OCI-LY7 (cell line): ENCODE measurements at regions not wholly inside any gene's neighbourhood (a gene's known extent, or its start where the extent isn't known, plus 50 kb on each side); places are given as distances from the start of the nearest gene placed in this dataset.

ENCODE experiments used
- BruUV-seq: library from RNA; stranded (reverse); fragments of 400-500 nt; replicated peaks from 2 replicates; lab custom pipeline; 2021; lab: Mats Ljungman, UMichigan
- CTCF ChIA-PET: fragments of 300-600 bp; sonication (Branson Sonifier 250); formaldehyde crosslinking; loops from one replicate; lab custom pipeline; 2022; ENCODE audit warnings: antibody characterized with exemption; ENCODE audit not compliant: unreplicated experiment; lab: Charles Lee
- POLR2A ChIA-PET: fragments of 300-600 bp; sonication (Branson Sonifier 250); formaldehyde crosslinking; loops from one replicate; lab custom pipeline; 2022; ENCODE audit warnings: antibody characterized with exemption; lab: Charles Lee
- DNase-seq: peaks from one replicate; pipeline ENCODE4 v3.0.0-alpha.2; 2015; ENCODE audit warnings: low spot score
- H2AFZ ChIP-seq: fragments of 200-600 bp; sonication (generic), shearing (Covaris generic); 2 replicates; pipeline ENCODE4 v1.6.1; 2014; ENCODE audit warnings: mild to moderate bottlenecking, antibody characterized with exemption, low read length, moderate library complexity
- H3K27ac ChIP-seq: fragments of 200-600 bp; sonication (generic); 2 replicates; pipeline ENCODE4 v1.5.1; 2014; ENCODE audit warnings: mixed run types, low read depth, mild to moderate bottlenecking, moderate library complexity, low read length, inconsistent platforms; ENCODE audit not compliant: poor library complexity, severe bottlenecking
- H3K36me3 ChIP-seq: fragments of 200-600 bp; sonication (generic); 2 replicates; pipeline ENCODE4 v1.6.1; 2014; ENCODE audit warnings: mild to moderate bottlenecking, antibody characterized with exemption, low read length, moderate library complexity, mixed read lengths; ENCODE audit not compliant: insufficient read depth
- H3K4me1 ChIP-seq: fragments of 200-600 bp; sonication (generic); 2 replicates; pipeline ENCODE4 v1.5.1; 2014; ENCODE audit warnings: mild to moderate bottlenecking, low read length; ENCODE audit not compliant: insufficient read depth, poor library complexity, severe bottlenecking
- H3K4me2 ChIP-seq: fragments of 200-600 bp; sonication (generic); 2 replicates; pipeline ENCODE4 v1.6.1; 2014; ENCODE audit warnings: mild to moderate bottlenecking, low read length
- H3K4me3 ChIP-seq: fragments of 200-600 bp; sonication (generic); 2 replicates; pipeline ENCODE4 v1.5.1; 2014; ENCODE audit warnings: mild to moderate bottlenecking, low read depth, low read length; ENCODE audit not compliant: poor library complexity, severe bottlenecking
- H3K79me2 ChIP-seq: fragments of 200-600 bp; sonication (generic); 2 replicates; pipeline ENCODE4 v1.6.1; 2016; ENCODE audit warnings: low read depth, mild to moderate bottlenecking, low read length, moderate library complexity, mixed read lengths; ENCODE audit not compliant: insufficient read depth
- H3K9me2 ChIP-seq: fragments of 200-600 bp; sonication (generic); 2 replicates; pipeline ENCODE4 v1.6.1; 2016; ENCODE audit warnings: mild to moderate bottlenecking, low read length, mixed read lengths; ENCODE audit not compliant: insufficient read depth
- H3K9me3 ChIP-seq: fragments of 200-600 bp; sonication (generic); 2 replicates; pipeline ENCODE4 v1.6.1; 2014; ENCODE audit warnings: mild to moderate bottlenecking, mixed run types, low read length, mixed read lengths
- H4K20me1 ChIP-seq: fragments of 200-600 bp; sonication (generic); 2 replicates; pipeline ENCODE4 v1.6.1; 2014; ENCODE audit warnings: mild to moderate bottlenecking, antibody characterized with exemption, low read length, moderate library complexity, mixed read lengths; ENCODE audit not compliant: insufficient read depth
- EZH2phosphoT487 ChIP-seq: fragments of 200-600 bp; sonication (generic); IDR thresholded peaks from 2 replicates; pipeline ENCODE4 v1.6.1; 2018; ENCODE audit warnings: low read depth, borderline replicate concordance, mild to moderate bottlenecking, mixed run types, antibody characterized with exemption, low read length, moderate library complexity, mixed read lengths
- intact Hi-C: fragments of 100-400 bp; cut with micrococcal nuclease; formaldehyde crosslinking; loops from one replicate; pipeline ENCODE4 v1.10.0; 2022; ENCODE audit not compliant: unreplicated experiment
- TF ChIP-seq, protein P1 (sequence below): fragments of 200-600 bp; sonication (generic); conservative IDR thresholded peaks from 2 replicates; pipeline ENCODE4 v1.5.1; 2014; ENCODE audit warnings: mild to moderate bottlenecking, antibody characterized with exemption, low read length, moderate library complexity, mixed read lengths

GRCh38 chr15:67917636-67918035 lies 77.8 kb upstream of the RNU6-1 start:
- H3K27ac ChIP-seq = no peak overlapping the region
- TF ChIP-seq EZH2phosphoT487 = no peak
- TF ChIP-seq, protein P1, sequence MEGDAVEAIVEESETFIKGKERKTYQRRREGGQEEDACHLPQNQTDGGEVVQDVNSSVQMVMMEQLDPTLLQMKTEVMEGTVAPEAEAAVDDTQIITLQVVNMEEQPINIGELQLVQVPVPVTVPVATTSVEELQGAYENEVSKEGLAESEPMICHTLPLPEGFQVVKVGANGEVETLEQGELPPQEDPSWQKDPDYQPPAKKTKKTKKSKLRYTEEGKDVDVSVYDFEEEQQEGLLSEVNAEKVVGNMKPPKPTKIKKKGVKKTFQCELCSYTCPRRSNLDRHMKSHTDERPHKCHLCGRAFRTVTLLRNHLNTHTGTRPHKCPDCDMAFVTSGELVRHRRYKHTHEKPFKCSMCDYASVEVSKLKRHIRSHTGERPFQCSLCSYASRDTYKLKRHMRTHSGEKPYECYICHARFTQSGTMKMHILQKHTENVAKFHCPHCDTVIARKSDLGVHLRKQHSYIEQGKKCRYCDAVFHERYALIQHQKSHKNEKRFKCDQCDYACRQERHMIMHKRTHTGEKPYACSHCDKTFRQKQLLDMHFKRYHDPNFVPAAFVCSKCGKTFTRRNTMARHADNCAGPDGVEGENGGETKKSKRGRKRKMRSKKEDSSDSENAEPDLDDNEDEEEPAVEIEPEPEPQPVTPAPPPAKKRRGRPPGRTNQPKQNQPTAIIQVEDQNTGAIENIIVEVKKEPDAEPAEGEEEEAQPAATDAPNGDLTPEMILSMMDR = no peak
- H3K4me3 ChIP-seq = no peak overlapping the region
- H4K20me1 ChIP-seq = no peaks in the 10 kb centered on the region
- H3K36me3 ChIP-seq = no peaks in the 10 kb centered on the region
- no TSS peak for BruUV-seq
- no peak overlapping the region for H3K4me2 ChIP-seq
- intact Hi-C loops = no loop called here
- H3K4me1 ChIP-seq = no peaks in the 10 kb centered on the region
- no peak overlapping the region for H2AFZ ChIP-seq
- H3K79me2 ChIP-seq = no peaks in the 10 kb centered on the region
- peaks cover 7% of the 10 kb centered on the region for H3K9me3 ChIP-seq
- POLR2A ChIA-PET = interaction anchor here (0.6 kb wide), 1 partner anchor 240 kb away, joined by 3 read pairs; no protein-coding TSS in a partner anchor
- H3K9me2 ChIP-seq = no peaks in the 10 kb centered on the region
- no peak for DNase-seq
- CTCF ChIA-PET = no interaction called here

DNA sequence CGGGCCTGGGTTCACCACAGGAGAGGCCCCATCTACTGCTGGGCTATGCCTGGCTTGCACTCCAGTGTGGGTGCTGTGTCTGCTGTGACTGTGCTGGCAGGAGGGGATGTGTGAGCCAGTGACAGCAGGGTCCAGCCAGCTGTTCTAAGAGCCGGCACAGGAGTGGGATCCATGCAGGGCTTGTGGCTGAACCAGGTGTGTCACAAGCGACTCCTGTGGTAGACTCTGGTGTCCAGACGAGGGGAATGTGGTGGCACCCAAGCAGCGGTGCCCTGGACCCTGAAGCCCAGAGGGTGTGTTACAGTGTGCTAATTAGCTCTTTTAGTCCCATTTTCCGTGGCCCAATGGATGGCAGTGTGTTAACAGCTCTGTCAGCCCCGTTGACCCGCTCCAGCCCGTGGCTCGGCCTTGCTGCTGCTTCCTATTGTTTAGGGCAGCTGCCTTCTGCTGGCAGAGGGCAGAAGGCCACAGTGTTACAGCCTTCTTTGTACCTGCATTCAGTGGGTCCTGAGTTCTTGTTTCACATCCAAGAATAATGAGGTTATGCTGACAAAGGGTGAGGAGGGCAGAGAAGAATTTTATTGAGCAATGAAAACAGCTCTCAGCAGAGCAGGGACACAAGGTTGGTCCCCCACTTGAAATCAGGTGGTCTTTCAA lies 78.5 kb upstream of the RNU6-1 start:
- Histone ChIP-seq H2AFZ (no peak overlapping the region), H4K20me1 (no peaks in the 10 kb centered on the region), H3K4me1 (no peaks in the 10 kb centered on the region), H3K9me2 (no peaks in the 10 kb centered on the region), H3K9me3 (peaks cover 7% of the 10 kb centered on the region), H3K36me3 (no peaks in the 10 kb centered on the region), H3K79me2 (no peaks in the 10 kb centered on the region), H3K27ac (no peak overlapping the region), H3K4me2 (no peak overlapping the region), H3K4me3 (no peak overlapping the region)
- intact Hi-C loops = no loop called here
- ChIA-PET CTCF (no interaction called here), POLR2A (interaction anchor here (0.8 kb wide), 1 partner anchor 235 kb away, joined by 4 read pairs; no protein-coding TSS in a partner anchor)
- BruUV-seq = no TSS peak
- TF ChIP-seq, protein P1 = no peak
- no peak for TF ChIP-seq EZH2phosphoT487
- DNase-seq = no peak

- Histone ChIP-seq H3K9me2 (no peaks in the 10 kb centered on the region), H4K20me1 (no peaks in the 10 kb centered on the region), H3K9me3 (peaks cover 7% of the 10 kb centered on the region), H3K4me2 (no peak overlapping the region), H3K79me2 (no peaks in the 10 kb centered on the region), H3K4me1 (no peaks in the 10 kb centered on the region), H2AFZ (no peak overlapping the region), H3K27ac (no peak overlapping the region), H3K36me3 (no peaks in the 10 kb centered on the region), H3K4me3 (no peak overlapping the region)
- ChIA-PET POLR2A (no interaction called here), CTCF (no interaction called here)
- intact Hi-C loops = no loop called here
- DNase-seq = no peak
- BruUV-seq = no TSS peak
- no peak for TF ChIP-seq EZH2phosphoT487
- TF ChIP-seq, protein P1 = no peak
Observed at GRCh38 chr15:67920524-67921240, 80.8 kb upstream of the RNU6-1 start.
